Medulla oblongata (tissue), 1 donor: ENCODE measurements at regions not wholly inside any gene's neighbourhood (a gene's known extent, or its start where the extent isn't known, plus 50 kb on each side); places are given as distances from the start of the nearest gene placed in this dataset.
"Not testable (repeated sequence)": the region's sequence is repeated elsewhere in the genome, so short reads cannot be mapped to it uniquely, and the experiment has no call there.

Experiments used
- DNase-seq: peaks from one replicate; pipeline ENCODE4 v3.0.0-alpha.2; 2015; ENCODE audit errors: extremely low spot score

GRCh38 chr1:222068101-222068500, 326.2 kb upstream of the DUSP10 start:
- DNase-seq = no peak

- DNase-seq = no peak
Observed at GRCh38 chr1:222066539-222066938, 324.6 kb upstream of the DUSP10 start.

DNA sequence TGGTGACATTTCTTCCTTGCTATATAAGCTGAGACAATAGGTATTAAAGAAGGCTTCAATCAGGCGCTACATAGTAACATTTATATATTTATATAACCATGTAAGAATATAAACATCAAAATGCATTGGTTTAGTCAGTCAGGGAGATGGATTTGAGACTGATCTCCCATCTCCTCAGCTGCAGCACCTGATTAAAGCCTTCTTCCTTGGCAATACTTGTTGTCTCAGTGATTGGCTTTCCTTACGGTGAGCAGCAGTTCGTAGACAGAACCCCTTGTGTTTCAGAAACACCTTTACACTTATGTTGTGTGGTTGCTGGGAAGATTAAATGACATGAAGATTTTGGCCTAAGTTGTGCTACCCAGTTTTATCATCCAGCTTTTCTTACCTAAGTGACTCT, 323.3 kb upstream of the DUSP10 start:
- DNase-seq = no peak

GRCh38 chr1:222064388-222065211, 322.7 kb upstream of the DUSP10 start:
- DNase-seq = no peak

- DNase-seq = no peak
Observed at GRCh38 chr1:222062640-222063039, 320.8 kb upstream of the DUSP10 start.

DNA sequence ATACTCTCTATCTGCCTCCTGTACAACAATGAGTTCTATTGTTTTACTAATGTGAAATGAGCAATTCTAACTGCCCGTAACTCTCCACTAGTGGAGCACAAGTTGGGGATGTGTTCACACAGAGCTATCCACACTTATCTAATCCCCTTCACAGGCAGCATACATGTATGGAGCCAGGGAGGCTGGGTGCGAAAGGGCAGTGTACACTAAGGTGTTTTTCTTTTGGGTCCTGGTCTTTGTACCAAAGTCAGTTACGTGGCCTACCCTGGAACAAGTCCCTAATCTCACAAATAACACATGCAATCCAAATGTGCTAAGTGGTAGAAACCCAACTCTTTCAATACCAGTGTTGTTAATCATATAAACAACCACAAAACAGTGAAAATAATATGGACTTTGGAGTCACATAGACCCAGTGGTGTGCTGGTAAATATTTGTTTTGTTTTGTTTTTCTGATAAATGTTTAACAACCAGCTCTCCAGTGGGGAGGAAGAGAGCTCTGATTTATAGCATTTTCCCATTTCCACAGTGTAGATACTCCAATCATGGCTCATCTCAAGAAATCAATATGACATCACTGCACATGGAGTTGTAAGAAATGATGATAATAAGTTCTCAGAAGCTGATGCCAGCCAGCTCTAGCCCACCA, 319.9 kb upstream of the DUSP10 start:
- DNase-seq = no peak

GRCh38 chr1:222060210-222060916, 318.5 kb upstream of the DUSP10 start:
- DNase-seq = no peak

- no peak for DNase-seq
Observed at GRCh38 chr1:222058249-222058648, 316.4 kb upstream of the DUSP10 start.

DNA sequence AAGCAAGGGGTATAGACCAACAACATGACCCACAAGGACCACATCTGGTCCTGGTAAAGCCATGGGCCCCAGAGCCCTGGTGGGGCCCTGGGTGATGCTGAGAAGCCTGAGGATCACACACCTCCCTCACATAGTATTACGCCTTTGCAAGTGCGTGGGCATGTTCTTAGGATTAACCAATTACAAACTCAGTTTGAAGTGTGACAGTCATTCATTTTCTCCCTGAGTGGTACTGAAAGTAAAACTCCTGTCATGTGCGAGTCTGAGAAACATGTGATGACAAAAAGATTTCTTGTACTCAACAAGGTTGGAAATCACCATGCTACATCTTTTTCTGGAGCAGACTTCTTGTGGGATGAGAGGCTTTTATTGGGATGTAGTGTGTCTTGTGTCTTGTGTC, 315.3 kb upstream of the DUSP10 start:
- DNase-seq = no peak

DNA sequence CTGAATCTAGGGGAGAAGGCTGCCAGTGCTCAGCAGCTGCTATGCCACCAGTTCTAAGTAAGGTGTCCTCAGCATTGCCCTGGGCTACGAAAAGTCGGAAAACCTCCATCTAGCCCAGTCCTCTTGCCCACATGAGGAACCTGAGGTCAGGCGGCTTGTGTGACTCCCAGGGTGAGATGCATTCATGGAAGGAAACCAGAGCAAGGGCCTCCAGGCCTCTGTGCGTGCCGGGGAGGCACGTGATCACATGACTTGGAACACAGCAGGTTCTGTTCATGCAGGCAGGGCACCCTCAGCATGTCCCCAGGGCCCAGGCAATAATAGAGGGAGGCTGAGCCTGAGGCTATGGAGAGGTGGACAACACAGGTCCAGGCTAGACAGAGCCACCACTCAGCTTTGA, 312.5 kb upstream of the DUSP10 start:
- DNase-seq = no peak

- DNase-seq = no peak
Observed at GRCh38 chr1:222053790-222054294, 312.0 kb upstream of the DUSP10 start.

- DNase-seq = not testable (repeated sequence)
Observed at GRCh38 chr1:222051311-222051710, 309.4 kb upstream of the DUSP10 start.

DNA sequence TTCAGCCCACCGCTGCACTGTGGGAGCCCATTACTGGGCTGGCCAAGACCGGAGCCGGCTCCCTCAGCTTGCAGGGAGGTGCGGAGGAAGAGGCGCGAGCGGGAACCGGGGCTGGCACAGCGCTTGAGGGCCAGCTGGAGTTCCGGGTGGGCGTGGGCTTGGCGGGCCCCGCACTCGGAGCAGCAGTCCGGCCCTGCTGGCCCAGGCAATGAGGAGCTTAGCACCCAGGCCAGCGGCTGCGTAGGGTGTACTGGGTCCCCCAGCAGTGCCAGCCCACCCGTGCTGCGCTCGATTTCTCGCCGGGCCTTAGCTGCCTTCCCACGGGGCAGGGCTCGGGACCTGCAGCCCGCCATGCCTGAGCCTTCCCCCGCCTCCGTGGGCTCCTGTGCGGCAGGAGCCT, 307.8 kb upstream of the DUSP10 start:
- not testable (repeated sequence) for DNase-seq

GRCh38 chr1:222049176-222049575, 307.3 kb upstream of the DUSP10 start:
- no peak for DNase-seq

DNA sequence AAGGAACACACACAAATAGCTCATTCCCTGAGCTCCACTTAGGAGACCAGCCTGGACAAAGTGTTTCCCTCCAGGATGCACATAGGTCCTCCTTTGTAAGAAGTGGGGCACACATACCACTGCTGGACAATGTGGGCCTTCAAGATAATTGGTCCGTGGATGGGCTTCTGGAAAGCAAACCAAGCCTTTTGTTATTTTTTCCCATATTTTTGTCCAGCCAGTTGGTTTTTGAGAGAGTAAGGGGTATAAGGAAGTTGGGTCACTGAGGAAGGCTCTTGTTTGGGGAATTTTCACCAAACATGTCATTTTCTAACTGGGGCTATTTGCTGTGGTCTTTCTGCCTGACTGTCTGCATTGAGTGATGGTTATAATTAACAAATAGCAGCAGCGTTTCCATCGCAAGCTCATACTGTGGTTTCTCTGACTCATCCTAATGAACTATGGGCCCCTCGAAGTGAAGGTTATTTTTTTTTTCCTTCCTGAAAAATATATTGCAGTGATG, 306.3 kb upstream of the DUSP10 start:
- no peak for DNase-seq

DNA sequence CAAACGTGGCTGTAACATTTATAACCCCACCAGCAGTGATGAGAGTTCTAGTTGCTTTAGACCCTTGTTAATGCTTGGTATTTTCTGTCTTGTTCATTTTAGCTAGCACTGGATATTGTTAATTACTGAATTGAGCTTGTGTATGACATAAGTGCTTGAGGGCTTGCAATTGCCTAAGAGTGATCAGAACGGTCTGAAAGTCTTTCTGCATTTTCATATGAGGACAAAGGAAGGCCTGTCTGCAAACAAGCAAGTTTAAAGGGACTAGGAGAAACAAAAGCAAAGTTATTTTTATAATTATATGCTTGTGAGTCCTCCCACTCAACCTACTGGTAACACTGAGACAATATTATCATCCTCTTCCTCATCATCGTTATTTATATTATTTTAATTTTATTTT, 305.5 kb upstream of the DUSP10 start:
- DNase-seq = no peak

DNA sequence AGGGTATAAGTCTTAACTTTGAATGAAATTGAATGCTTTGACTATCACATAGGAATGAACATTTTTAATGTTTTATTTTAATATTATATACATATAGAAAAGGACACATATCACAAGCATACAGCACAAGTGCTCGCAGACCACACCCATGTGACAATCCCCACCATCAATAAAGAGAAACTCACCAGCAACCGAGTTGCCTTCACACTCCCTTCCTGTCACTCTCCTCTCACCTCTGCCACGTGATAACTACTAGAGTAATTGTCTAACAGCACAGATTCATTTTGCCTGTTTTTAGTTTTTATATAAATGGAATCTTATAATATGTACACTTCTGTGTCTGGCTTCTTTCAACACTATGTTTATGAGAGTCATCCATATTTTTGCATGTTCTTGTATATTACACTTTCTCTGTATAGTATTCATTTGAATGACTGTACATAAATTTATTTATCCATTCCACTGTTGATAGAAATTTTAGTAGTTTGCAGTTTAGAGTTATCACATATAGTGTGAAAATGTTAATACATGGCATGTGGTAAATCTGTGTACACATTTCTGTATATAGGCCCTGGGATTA, 304.9 kb upstream of the DUSP10 start:
- DNase-seq = no peak

- DNase-seq = no peak
Observed at GRCh38 chr1:222045786-222046185, 303.9 kb upstream of the DUSP10 start.

GRCh38 chr1:222045236-222045635, 303.3 kb upstream of the DUSP10 start:
- no peak for DNase-seq

DNA sequence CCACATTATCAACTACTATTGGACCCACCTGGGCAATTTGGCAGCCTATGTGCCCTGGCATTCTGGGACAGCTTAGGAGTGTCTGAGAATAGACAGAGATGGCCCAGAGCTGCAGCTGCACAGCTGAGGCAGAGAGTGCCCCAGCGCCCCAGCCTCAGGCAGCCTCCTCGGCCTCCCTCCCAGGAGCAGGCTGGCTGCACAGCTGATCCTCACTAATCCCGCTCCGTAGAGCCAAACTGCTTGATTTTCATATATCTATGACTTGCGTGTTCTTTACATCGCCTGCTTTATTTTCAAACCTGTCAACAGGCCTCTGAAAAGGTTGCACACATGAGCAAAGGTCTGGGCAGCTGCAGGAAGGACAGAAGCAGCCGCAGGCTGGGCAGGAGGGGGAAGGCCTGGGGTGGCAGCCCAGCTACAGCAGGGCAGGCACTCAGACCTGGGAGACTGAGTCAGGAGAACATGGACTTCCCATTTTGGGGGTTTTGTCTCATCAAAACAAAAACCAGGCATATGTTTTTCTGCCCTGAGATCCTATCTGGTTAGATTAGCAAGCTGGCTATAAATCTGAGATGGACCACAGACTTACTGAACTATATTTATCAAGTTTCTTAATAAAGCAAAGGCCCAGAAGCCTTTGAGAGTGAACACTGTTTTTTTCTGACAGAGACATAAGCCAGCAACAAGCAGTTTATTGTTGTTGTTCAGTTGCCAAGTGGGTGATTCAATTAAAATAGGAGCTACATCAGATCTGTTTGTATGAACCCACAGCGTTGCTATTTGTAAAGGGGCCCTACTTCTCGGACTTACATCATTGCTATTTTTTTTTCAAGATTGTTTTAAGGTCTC, 301.8 kb upstream of the DUSP10 start:
- DNase-seq = no peak

- no peak for DNase-seq
Observed at GRCh38 chr1:222042120-222042519, 300.2 kb upstream of the DUSP10 start.
